OCI-LY1 (cell line): ENCODE measurements at regions not wholly inside any gene's neighbourhood (a gene's known extent, or its start where the extent isn't known, plus 50 kb on each side); places are given as distances from the start of the nearest gene placed in this dataset.

Experiments used
- CTCF ChIP-seq: fragments of 200-600 bp; sonication (generic), shearing (Covaris generic); IDR thresholded peaks from 2 replicates; pipeline ENCODE4 v1.5.1; 2017; ENCODE audit warnings: mild to moderate bottlenecking, antibody characterized with exemption, low read length, moderate library complexity, mixed read lengths
- EZH2 ChIP-seq: fragments of 200-600 bp; sonication (generic), shearing (Covaris generic); IDR thresholded peaks from 2 replicates; pipeline ENCODE4 v1.8.0; 2017; ENCODE audit warnings: borderline replicate concordance, mixed run types, mild to moderate bottlenecking, antibody characterized with exemption, low read length, moderate library complexity, mixed read lengths

DNA sequence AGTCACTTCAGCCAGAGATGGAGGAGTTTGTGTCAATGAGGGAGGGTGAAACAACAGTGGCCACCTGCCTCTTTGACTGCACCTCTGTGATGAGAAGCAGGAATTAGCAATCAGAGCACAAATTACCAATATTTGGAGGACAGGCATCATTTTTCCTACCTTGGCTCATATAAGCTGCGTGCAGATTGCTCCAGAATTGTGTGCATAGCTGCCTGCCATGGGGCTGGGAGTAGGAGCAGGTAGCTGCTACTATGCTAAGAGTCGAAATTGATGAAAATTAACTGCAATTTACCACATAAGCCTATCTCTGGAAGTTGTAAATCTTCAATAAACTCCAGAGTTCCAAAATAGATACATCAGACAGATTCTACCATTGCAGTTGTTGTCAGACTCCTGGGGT is 167.5 kb upstream of the HTR2A start:
- TF ChIP-seq CTCF = no peak
- TF ChIP-seq EZH2 = no peak
